ENCODE measurements at regions not wholly inside any gene's neighbourhood (a gene's known extent, or its start where the extent isn't known, plus 50 kb on each side); places are given as distances from the start of the nearest gene placed in this dataset.
A peak's percentile ranks its signal among the peaks of the same experiment; 100 is the strongest.

DNA sequence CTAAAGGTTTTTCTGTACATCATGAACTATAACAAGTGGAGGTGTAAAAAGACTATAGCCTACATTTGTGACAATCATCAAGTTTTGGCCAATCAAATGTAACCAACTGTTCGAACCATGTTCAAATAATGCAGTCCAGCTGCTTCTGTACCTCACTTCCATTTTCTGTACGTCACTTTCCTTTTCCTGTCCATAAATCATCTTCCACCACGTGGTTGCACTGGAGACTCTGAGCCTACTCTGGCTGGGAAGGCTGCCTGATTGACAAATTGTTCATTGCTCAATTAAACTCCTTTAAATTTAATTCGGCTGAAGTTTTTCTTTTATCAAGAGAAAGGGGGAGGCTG lies 270.4 kb upstream of the JARID2 start:
- no peak overlapping the region for H3K27ac ChIP-seq (ENCODE audit: insufficient read depth in 1 of 2, low read depth in 1 of 2, low read length in 2 of 2, poor library complexity in 1 of 2, severe bottlenecking in 2 of 2)
- no peaks in the 10 kb centered on the region for H3K36me3 ChIP-seq (ENCODE audit: control insufficient read depth in 4 of 4, insufficient read depth in 4 of 4, low read length in 3 of 4)
- 10% methylated on average over 2 of the region's 4 CpGs for WGBS (ENCODE audit: insufficient coverage)
- H3K27me3 ChIP-seq (replicated peaks in 2 of 5; ENCODE audit: control insufficient read depth in 4 of 5, insufficient read depth in 5 of 5, low read length in 4 of 5), result no peaks in the 10 kb centered on the region
- H3K4me3 ChIP-seq (ENCODE audit: control insufficient read depth in 1 of 7, extremely low read depth in 1 of 7, insufficient read depth in 4 of 7, low read depth in 2 of 7, low read length in 6 of 7), result no peak overlapping the region
- peak; percentile 78 to 85 (median 83) for DNase-seq
- H3K4me1 ChIP-seq (ENCODE audit: control extremely low read depth in 1 of 4, control insufficient read depth in 4 of 4, insufficient read depth in 4 of 4, low read length in 3 of 4), result peaks cover 0 to 5% (median 2%) of the 10 kb centered on the region in 4 experiments
- ChIA-PET POLR2A (interaction anchor here (0.6 kb wide), 1 partner anchor 14 kb away, joined by 4 read pairs; no protein-coding TSS in a partner anchor), CTCF (interaction anchor here (1.0 to 1.5 kb wide), 2 partner anchors 11 to 415 kb away, joined by 3 read pairs; no protein-coding TSS in a partner anchor)
- no peaks in the 10 kb centered on the region for H3K9me3 ChIP-seq (ENCODE audit: control extremely low read depth in 1 of 5, control insufficient read depth in 4 of 5, insufficient read depth in 2 of 5, low read depth in 1 of 5, low read length in 4 of 5)

DNA sequence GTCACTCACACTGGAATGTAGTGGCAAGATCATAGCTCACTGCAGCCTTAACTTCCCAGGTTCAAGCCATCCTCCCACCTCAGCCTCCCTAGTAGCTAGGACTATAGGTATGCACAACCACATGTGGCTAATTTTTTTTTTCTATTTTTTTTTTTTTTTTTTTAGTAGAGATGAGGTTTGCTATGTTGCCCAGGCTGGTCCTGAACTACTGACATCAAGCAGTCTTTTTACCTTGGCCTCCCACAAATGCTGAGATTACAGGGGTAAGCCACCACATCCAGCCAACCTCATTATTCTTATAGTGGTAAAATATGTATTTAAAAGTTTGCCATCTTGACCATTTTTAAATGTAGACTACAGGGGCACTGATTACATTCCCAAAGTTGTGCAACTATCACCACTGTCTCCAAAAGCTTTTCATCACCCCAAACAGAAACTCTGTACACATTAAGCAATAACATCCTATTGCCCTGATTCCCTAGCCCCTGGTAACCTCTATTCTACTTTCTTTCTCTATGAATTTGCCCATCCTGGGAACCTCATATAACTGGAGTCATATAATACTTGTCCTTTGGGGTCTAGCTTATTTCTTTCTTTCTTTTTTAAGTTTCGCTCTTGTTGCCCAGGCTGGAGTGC lies 268.0 kb upstream of the JARID2 start:
- H3K27me3 ChIP-seq (replicated peaks in 2 of 5; ENCODE audit: control insufficient read depth in 4 of 5, insufficient read depth in 5 of 5, low read length in 4 of 5), result no peaks in the 10 kb centered on the region
- no peak overlapping the region for H3K27ac ChIP-seq (ENCODE audit: insufficient read depth in 1 of 2, low read depth in 1 of 2, low read length in 2 of 2, poor library complexity in 1 of 2, severe bottlenecking in 2 of 2)
- POLR2A ChIA-PET, result no interaction called here
- CTCF ChIA-PET, result interaction anchor here (0.7 kb wide), 1 partner anchor 102 kb away, joined by 3 read pairs; no protein-coding TSS in a partner anchor
- WGBS (ENCODE audit: insufficient coverage), result 100% methylated on average over 1 of the region's 1 CpG
- H3K9me3 ChIP-seq (ENCODE audit: control extremely low read depth in 1 of 5, control insufficient read depth in 4 of 5, insufficient read depth in 2 of 5, low read depth in 1 of 5, low read length in 4 of 5), result peaks cover 0 to 2% (median 0%) of the 10 kb centered on the region in 5 experiments
- H3K4me3 ChIP-seq (ENCODE audit: control insufficient read depth in 1 of 7, extremely low read depth in 1 of 7, insufficient read depth in 4 of 7, low read depth in 2 of 7, low read length in 6 of 7), result no peak overlapping the region
- peaks cover 0 to 5% (median 3%) of the 10 kb centered on the region in 4 experiments for H3K4me1 ChIP-seq (ENCODE audit: control extremely low read depth in 1 of 4, control insufficient read depth in 4 of 4, insufficient read depth in 4 of 4, low read length in 3 of 4)
- DNase-seq, result no peak
- H3K36me3 ChIP-seq (ENCODE audit: control insufficient read depth in 4 of 4, insufficient read depth in 4 of 4, low read length in 3 of 4), result no peaks in the 10 kb centered on the region

DNA sequence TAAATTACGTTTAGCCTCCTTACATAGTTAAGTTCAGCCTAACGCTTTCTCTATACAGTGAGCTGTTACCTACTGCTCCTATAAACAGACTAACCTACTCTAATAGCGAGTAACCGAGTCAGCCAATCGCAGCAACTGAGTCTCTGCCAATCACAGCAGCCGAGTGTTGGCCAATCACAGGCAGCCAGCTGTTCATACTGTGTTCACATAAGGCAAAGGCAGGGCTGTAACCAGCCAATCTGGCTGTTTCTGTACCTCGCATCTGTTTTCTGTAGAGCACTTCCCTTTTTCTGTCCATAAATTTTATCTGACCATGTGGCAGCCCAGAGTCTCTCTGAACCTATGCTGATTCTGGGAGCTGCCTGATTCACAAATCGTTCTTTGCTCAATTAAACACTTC lies 263.9 kb upstream of the JARID2 start:
- CTCF ChIA-PET, result no interaction called here
- POLR2A ChIA-PET, result interaction anchor here (0.6 kb wide), 1 partner anchor 32 kb away, joined by 3 read pairs; no protein-coding TSS in a partner anchor
- no peaks in the 10 kb centered on the region for H3K36me3 ChIP-seq (ENCODE audit: control insufficient read depth in 4 of 4, insufficient read depth in 4 of 4, low read length in 3 of 4)
- 53% methylated on average over 8 of the region's 8 CpGs for WGBS (ENCODE audit: insufficient coverage)
- H3K4me1 ChIP-seq (ENCODE audit: control extremely low read depth in 1 of 4, control insufficient read depth in 4 of 4, insufficient read depth in 4 of 4, low read length in 3 of 4), result peaks cover 0 to 6% (median 0%) of the 10 kb centered on the region in 4 experiments
- H3K27ac ChIP-seq (ENCODE audit: insufficient read depth in 1 of 2, low read depth in 1 of 2, low read length in 2 of 2, poor library complexity in 1 of 2, severe bottlenecking in 2 of 2), result no peak overlapping the region
- no peak overlapping the region for H3K4me3 ChIP-seq (ENCODE audit: control insufficient read depth in 1 of 7, extremely low read depth in 1 of 7, insufficient read depth in 4 of 7, low read depth in 2 of 7, low read length in 6 of 7)
- H3K27me3 ChIP-seq (replicated peaks in 2 of 5; ENCODE audit: control insufficient read depth in 4 of 5, insufficient read depth in 5 of 5, low read length in 4 of 5), result no peaks in the 10 kb centered on the region
- H3K9me3 ChIP-seq (ENCODE audit: control extremely low read depth in 1 of 5, control insufficient read depth in 4 of 5, insufficient read depth in 2 of 5, low read depth in 1 of 5, low read length in 4 of 5), result peaks cover 0 to 2% (median 0%) of the 10 kb centered on the region in 5 experiments
- peak; percentile 54 to 90 (median 87) for DNase-seq

DNA sequence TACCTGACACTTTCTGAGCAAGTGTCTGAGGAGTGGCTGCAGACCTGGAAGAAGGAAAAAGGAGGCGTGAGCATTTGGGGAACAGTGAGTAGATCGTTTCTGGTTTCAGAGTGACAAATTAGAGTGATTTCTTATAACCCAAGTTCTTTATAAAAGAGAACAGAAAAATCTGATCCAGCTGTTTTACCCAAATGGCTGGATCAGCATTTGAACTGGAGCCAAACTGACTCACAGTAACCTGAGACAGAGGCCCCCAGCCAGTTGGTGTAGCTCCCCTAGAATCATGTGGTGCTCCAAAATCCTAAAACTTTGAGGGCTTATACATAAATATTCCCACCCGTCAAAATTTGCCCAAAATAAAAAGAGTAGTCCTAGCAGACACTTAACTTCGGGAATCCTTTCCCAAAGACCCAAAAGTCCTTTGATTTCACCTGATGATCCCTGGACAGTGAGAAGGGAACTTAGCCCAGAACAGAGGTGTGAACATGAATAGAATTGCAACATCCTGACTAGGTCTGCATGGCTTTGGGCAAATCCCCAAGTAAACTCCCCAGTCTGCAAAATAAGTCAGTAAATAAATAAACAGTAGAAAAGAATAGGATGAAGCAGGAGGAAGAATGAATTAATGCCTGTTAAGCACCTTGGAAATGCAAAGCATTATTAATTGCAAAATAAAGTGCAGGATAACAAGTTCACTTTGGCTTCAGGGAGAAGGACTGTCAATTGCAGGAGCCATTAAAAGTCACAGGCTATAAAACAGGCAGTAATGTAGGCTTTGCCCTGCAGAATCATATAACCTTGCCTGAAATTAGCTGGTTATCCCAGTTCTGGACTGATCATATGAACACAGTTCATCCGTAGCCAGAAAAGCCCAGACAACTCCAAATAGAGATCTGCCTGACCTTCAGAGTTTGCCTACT lies 262.0 kb upstream of the JARID2 start:
- CTCF ChIA-PET, result no interaction called here
- Histone ChIP-seq H3K4me3 (ENCODE audit: control insufficient read depth in 1 of 7, extremely low read depth in 1 of 7, insufficient read depth in 4 of 7, low read depth in 2 of 7, low read length in 6 of 7) (no peak overlapping the region), H3K9me3 (ENCODE audit: control extremely low read depth in 1 of 5, control insufficient read depth in 4 of 5, insufficient read depth in 2 of 5, low read depth in 1 of 5, low read length in 4 of 5) (peaks cover 0 to 2% (median 0%) of the 10 kb centered on the region in 5 experiments), H3K27me3 (replicated peaks in 2 of 5; ENCODE audit: control insufficient read depth in 4 of 5, insufficient read depth in 5 of 5, low read length in 4 of 5) (no peaks in the 10 kb centered on the region), H3K36me3 (ENCODE audit: control insufficient read depth in 4 of 4, insufficient read depth in 4 of 4, low read length in 3 of 4) (no peaks in the 10 kb centered on the region), H3K27ac (ENCODE audit: insufficient read depth in 1 of 2, low read depth in 1 of 2, low read length in 2 of 2, poor library complexity in 1 of 2, severe bottlenecking in 2 of 2) (no peak overlapping the region), H3K4me1 (ENCODE audit: control extremely low read depth in 1 of 4, control insufficient read depth in 4 of 4, insufficient read depth in 4 of 4, low read length in 3 of 4) (peaks cover 0 to 6% (median 0%) of the 10 kb centered on the region in 4 experiments)
- WGBS (ENCODE audit: insufficient coverage), result 94% methylated on average over 5 of the region's 5 CpGs
- DNase-seq, result no peak
- POLR2A ChIA-PET, result interaction anchor here (0.6 kb wide), 1 partner anchor 818 kb away, joined by 4 read pairs; no protein-coding TSS in a partner anchor

DNA sequence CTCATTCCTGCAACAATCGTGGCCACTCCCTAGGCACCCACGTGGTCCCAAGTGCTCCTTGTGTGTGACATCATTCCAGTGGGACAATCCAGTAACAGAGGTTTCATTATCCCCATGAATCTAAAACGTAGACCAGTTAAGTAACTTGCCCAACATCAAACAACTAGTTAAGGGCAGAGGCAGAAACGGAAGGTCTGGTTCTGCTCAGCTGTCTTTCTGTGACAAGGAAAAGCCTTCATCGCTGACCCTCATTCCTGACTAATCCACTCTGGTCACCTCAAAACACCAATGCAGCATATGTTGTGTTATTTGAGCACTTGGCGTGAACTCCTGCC lies 261.4 kb upstream of the JARID2 start:
- WGBS (ENCODE audit: insufficient coverage), result 100% methylated on average over 3 of the region's 6 CpGs
- Histone ChIP-seq H3K4me3 (ENCODE audit: control insufficient read depth in 1 of 7, extremely low read depth in 1 of 7, insufficient read depth in 4 of 7, low read depth in 2 of 7, low read length in 6 of 7) (no peak overlapping the region), H3K27ac (ENCODE audit: insufficient read depth in 1 of 2, low read depth in 1 of 2, low read length in 2 of 2, poor library complexity in 1 of 2, severe bottlenecking in 2 of 2) (no peak overlapping the region), H3K4me1 (ENCODE audit: control extremely low read depth in 1 of 4, control insufficient read depth in 4 of 4, insufficient read depth in 4 of 4, low read length in 3 of 4) (peaks cover 0 to 6% (median 0%) of the 10 kb centered on the region in 4 experiments), H3K9me3 (ENCODE audit: control extremely low read depth in 1 of 5, control insufficient read depth in 4 of 5, insufficient read depth in 2 of 5, low read depth in 1 of 5, low read length in 4 of 5) (peaks cover 0 to 2% (median 0%) of the 10 kb centered on the region in 5 experiments), H3K36me3 (ENCODE audit: control insufficient read depth in 4 of 4, insufficient read depth in 4 of 4, low read length in 3 of 4) (no peaks in the 10 kb centered on the region), H3K27me3 (replicated peaks in 2 of 5; ENCODE audit: control insufficient read depth in 4 of 5, insufficient read depth in 5 of 5, low read length in 4 of 5) (no peaks in the 10 kb centered on the region)
- no peak for DNase-seq
- CTCF ChIA-PET, result no interaction called here
- POLR2A ChIA-PET, result no interaction called here

DNA sequence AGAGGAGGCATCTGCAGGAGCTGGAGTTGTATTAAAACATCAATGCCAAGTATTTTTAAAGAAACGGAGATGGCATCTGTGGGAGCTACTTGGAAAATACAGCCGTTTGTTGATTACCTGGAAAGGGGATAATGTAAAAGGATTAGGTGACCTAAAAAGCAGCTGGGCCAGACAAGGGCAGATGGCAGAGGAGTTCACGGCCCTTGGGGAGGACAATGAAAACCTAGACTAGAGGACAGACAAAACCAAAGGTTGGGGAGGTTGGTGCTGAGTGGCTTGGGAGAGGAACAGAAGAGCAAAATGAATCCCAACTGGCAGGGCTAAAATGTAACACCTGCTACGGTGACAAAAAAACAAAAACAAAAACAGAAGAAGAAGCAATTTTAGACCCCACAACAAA lies 260.5 kb upstream of the JARID2 start:
- POLR2A ChIA-PET, result no interaction called here
- CTCF ChIA-PET, result no interaction called here
- H3K4me3 ChIP-seq (ENCODE audit: control insufficient read depth in 1 of 7, extremely low read depth in 1 of 7, insufficient read depth in 4 of 7, low read depth in 2 of 7, low read length in 6 of 7), result no peak overlapping the region
- H3K27ac ChIP-seq (ENCODE audit: insufficient read depth in 1 of 2, low read depth in 1 of 2, low read length in 2 of 2, poor library complexity in 1 of 2, severe bottlenecking in 2 of 2), result no peak overlapping the region
- no peaks in the 10 kb centered on the region for H3K36me3 ChIP-seq (ENCODE audit: control insufficient read depth in 4 of 4, insufficient read depth in 4 of 4, low read length in 3 of 4)
- whole genome bisulfite sequencing (ENCODE audit: insufficient coverage), result 97% methylated on average over 3 of the region's 4 CpGs
- peaks cover 0 to 2% (median 0%) of the 10 kb centered on the region in 5 experiments for H3K9me3 ChIP-seq (ENCODE audit: control extremely low read depth in 1 of 5, control insufficient read depth in 4 of 5, insufficient read depth in 2 of 5, low read depth in 1 of 5, low read length in 4 of 5)
- H3K27me3 ChIP-seq (replicated peaks in 2 of 5; ENCODE audit: control insufficient read depth in 4 of 5, insufficient read depth in 5 of 5, low read length in 4 of 5), result no peaks in the 10 kb centered on the region
- peaks cover 0 to 6% (median 0%) of the 10 kb centered on the region in 4 experiments for H3K4me1 ChIP-seq (ENCODE audit: control extremely low read depth in 1 of 4, control insufficient read depth in 4 of 4, insufficient read depth in 4 of 4, low read length in 3 of 4)
- no peak for DNase-seq

DNA sequence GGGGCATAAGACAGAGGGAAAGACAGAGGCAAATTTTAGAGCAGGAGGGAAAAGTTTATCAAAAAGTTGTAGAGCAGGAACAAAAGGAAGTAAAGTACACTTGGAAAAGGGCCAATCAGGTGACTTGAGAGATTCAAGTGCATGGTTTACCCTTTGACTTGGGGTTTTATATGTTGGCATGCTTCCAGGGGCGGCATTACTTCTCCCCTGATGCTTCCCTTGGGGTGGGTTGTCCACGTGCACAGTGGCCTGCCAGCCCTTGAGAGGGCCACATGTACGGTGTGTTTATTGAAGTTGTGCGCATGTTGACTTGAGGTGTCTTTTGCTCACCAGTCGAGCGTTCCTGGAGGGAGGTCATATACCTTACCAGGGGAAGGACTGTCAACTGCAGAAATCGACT lies 259.5 kb upstream of the JARID2 start:
- H3K4me1 ChIP-seq (ENCODE audit: control extremely low read depth in 1 of 4, control insufficient read depth in 4 of 4, insufficient read depth in 4 of 4, low read length in 3 of 4), result peaks cover 0 to 6% (median 0%) of the 10 kb centered on the region in 4 experiments
- H3K27me3 ChIP-seq (replicated peaks in 2 of 5; ENCODE audit: control insufficient read depth in 4 of 5, insufficient read depth in 5 of 5, low read length in 4 of 5), result no peaks in the 10 kb centered on the region
- POLR2A ChIA-PET, result no interaction called here
- H3K27ac ChIP-seq (ENCODE audit: insufficient read depth in 1 of 2, low read depth in 1 of 2, low read length in 2 of 2, poor library complexity in 1 of 2, severe bottlenecking in 2 of 2), result no peak overlapping the region
- peak in 1 of 3 donors; percentile 14 for DNase-seq
- no peak overlapping the region for H3K4me3 ChIP-seq (ENCODE audit: control insufficient read depth in 1 of 7, extremely low read depth in 1 of 7, insufficient read depth in 4 of 7, low read depth in 2 of 7, low read length in 6 of 7)
- CTCF ChIA-PET, result no interaction called here
- no peaks in the 10 kb centered on the region for H3K36me3 ChIP-seq (ENCODE audit: control insufficient read depth in 4 of 4, insufficient read depth in 4 of 4, low read length in 3 of 4)
- 70% methylated on average over 6 of the region's 7 CpGs for WGBS (ENCODE audit: insufficient coverage)
- peaks cover 0 to 2% (median 0%) of the 10 kb centered on the region in 5 experiments for H3K9me3 ChIP-seq (ENCODE audit: control extremely low read depth in 1 of 5, control insufficient read depth in 4 of 5, insufficient read depth in 2 of 5, low read depth in 1 of 5, low read length in 4 of 5)

All from common myeloid progenitor, CD34-positive (primary cell).